Kidney epithelial cell (primary cell): ENCODE measurements at regions not wholly inside any gene's neighbourhood (a gene's known extent, or its start where the extent isn't known, plus 50 kb on each side); places are given as distances from the start of the nearest gene placed in this dataset.

Source experiments
- DNase-seq: peaks from one replicate; pipeline ENCODE4 v3.0.0-alpha.2; 2010; ENCODE audit warnings: low read depth
- H3K27me3 ChIP-seq: 2 replicates; pipeline ENCODE4 v1.6.0; 2011; ENCODE audit warnings: low read length; ENCODE audit not compliant: control insufficient read depth, insufficient read depth
- H3K36me3 ChIP-seq: 2 replicates; pipeline ENCODE4 v1.5.1; 2011; ENCODE audit warnings: low read length; ENCODE audit not compliant: control insufficient read depth, insufficient read depth
- H3K4me3 ChIP-seq: 2 replicates; pipeline ENCODE4 v1.5.1; 2011; ENCODE audit warnings: low read depth, mild to moderate bottlenecking, control low read depth, low read length
- TF ChIP-seq, protein P1 (sequence below): IDR thresholded peaks from 2 replicates; pipeline ENCODE4 v1.5.1; 2011; ENCODE audit warnings: mild to moderate bottlenecking, moderate library complexity, low read length, control low read depth, inconsistent platforms; ENCODE audit not compliant: insufficient read depth, poor library complexity, severe bottlenecking

DNA sequence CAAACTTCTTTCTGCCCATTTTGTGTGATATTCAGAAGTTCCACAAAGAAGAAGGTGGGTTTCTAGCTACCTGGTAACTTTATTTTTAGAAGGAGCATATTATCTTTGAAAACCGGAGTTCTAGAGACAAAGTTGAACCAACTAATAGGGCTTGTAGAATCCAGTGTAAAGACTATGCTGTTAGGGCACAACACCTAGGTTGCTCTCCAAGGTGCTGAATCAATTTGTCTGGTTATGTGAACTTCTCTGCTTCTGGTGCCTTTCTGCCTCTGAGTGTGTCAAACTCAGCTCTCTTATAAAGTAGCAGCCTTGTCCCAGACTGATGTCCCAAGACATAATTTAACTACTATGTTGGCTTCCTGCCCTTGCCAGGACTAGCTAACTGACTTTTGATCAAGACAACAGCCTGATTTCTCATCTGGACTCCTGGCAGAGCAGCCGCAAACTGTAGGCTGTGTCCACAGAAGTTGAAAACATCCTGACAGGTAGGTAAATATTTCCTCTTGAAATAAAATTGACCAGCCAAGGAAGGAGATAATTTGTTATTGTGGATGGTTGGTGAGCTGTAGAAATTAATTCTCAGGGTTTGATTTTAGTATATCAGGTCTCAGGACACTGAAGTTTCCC, 119.4 kb downstream of the CYRIA start:
- Histone ChIP-seq H3K4me3 (no peak overlapping the region), H3K27me3 (no peaks in the 10 kb centered on the region), H3K36me3 (no peaks in the 10 kb centered on the region)
- DNase-seq = peak; percentile 23
- TF ChIP-seq, protein P1, sequence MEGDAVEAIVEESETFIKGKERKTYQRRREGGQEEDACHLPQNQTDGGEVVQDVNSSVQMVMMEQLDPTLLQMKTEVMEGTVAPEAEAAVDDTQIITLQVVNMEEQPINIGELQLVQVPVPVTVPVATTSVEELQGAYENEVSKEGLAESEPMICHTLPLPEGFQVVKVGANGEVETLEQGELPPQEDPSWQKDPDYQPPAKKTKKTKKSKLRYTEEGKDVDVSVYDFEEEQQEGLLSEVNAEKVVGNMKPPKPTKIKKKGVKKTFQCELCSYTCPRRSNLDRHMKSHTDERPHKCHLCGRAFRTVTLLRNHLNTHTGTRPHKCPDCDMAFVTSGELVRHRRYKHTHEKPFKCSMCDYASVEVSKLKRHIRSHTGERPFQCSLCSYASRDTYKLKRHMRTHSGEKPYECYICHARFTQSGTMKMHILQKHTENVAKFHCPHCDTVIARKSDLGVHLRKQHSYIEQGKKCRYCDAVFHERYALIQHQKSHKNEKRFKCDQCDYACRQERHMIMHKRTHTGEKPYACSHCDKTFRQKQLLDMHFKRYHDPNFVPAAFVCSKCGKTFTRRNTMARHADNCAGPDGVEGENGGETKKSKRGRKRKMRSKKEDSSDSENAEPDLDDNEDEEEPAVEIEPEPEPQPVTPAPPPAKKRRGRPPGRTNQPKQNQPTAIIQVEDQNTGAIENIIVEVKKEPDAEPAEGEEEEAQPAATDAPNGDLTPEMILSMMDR = no peak

DNA sequence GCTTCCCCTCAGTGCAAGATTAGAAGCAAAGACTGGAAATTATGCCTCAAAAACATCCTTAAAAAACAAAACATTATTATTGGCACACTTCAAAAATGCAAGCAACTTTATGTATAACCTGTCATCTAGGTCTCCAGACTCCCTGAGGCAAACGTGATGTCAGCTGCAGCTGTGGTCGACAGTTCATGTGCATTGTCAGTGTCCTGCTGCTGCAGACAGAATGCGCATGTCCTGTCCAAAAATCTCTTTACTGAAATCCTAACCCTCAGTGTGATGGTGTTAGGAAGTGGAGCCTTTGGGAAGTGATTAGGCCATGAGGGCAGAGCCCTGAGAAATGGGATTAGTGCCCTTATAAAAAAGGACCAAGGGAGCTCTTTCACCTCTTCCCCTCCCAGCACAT, 126.9 kb downstream of the CYRIA start:
- no peak for DNase-seq
- Histone ChIP-seq H3K27me3 (no peaks in the 10 kb centered on the region), H3K4me3 (no peak overlapping the region), H3K36me3 (no peaks in the 10 kb centered on the region)
- TF ChIP-seq, protein P1 = no peak

DNA sequence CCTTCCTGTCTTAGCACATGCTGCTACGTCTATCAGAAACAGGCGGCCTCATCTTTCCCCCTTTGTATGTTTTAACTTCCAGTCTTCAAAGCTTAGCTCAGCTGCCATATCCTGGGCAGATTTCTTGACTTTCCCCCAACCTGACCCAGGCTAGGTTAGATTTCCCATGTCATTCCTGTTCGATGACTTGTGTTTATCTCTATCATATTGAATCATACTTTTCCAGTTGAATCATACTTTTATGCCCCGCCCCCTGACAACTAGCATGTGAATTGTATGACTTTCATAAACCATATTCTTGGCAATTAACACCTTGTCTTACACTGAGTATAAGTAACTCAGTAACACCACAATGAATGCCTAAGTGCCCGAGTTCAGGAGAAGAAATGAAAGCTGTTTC, 128.3 kb downstream of the CYRIA start:
- no peak for DNase-seq
- H3K36me3 ChIP-seq = no peaks in the 10 kb centered on the region
- TF ChIP-seq, protein P1 = no peak
- no peaks in the 10 kb centered on the region for H3K27me3 ChIP-seq
- no peak overlapping the region for H3K4me3 ChIP-seq

DNA sequence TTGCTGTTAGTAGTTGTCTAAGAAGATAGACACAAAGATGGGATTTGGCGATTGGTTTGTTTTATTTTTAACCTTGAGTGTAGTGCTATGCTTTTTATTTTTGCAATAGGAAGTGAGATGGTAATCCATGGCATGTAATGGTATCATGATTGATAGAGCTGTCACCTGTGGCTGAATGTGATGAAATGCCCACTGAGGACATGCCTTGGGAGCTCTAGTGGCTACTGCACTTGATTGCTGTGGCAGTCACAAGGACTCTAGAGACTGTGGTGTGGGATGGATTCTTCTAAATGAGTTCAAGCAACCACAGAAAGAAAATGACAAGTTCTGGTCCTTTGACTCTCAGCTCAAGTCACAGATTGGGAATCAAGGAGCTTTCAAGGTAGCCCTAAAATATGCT, 139.4 kb downstream of the CYRIA start:
- Histone ChIP-seq H3K27me3 (no peaks in the 10 kb centered on the region), H3K4me3 (no peak overlapping the region), H3K36me3 (no peaks in the 10 kb centered on the region)
- no peak for DNase-seq
- TF ChIP-seq, protein P1 = no peak

DNA sequence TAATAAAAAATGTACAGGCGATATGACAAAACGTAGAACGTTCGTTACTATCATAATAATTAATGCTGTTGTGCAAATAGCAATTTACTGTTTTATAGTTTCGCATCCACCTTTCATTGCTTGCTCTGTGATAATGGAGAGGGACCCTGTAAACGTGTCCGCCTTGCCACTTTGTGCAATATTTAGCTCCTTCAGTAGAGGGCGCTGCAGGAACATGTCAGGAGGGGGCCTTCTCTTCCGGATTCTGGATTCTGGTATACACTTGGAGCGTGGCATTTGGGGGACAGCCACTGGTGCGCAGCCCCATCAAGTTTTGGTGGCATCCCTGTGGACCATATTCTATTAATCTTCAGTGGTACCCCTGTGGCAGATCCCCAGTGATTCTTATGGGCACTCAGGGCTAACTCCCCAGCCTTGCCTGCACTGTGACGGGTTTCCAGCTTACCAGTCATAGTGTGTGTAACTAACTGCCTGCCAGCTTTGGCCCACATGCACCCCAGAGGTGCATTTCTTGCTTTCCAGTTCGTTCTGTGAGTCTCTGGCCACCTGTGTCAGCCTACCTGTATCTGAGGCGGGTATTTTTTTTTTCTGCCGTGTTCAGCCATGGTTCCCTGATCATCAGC, 140.3 kb downstream of the CYRIA start:
- H3K36me3 ChIP-seq = no peaks in the 10 kb centered on the region
- no peak for DNase-seq
- H3K4me3 ChIP-seq = no peak overlapping the region
- H3K27me3 ChIP-seq = no peaks in the 10 kb centered on the region
- TF ChIP-seq, protein P1 = peak; percentile 54

DNA sequence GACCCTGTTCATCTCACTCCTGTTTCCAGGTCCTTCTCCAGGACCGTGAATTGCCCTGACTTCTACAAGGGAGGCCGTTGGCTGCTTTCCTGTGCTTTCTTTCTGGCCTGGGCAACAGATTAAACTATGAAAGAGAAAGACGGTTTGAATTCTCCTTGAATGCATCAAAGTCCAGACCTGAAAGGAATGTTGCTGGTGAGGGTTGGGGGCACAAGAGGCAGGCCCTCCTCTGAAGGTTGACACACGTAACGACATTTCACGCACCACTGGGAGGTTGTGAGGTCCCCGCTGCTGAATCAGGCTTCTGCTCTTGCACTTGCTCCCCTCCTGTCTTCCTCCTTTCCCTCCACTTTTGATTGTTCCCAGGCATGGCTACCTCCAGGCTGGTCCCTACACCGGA, 141.9 kb downstream of the CYRIA start:
- DNase-seq = no peak
- Histone ChIP-seq H3K4me3 (no peak overlapping the region), H3K36me3 (no peaks in the 10 kb centered on the region), H3K27me3 (no peaks in the 10 kb centered on the region)
- TF ChIP-seq, protein P1 = no peak
